Fibroblast of the aortic adventitia (primary cell): ENCODE measurements at regions not wholly inside any gene's neighbourhood (a gene's known extent, or its start where the extent isn't known, plus 50 kb on each side); places are given as distances from the start of the nearest gene placed in this dataset.
"Not testable (repeated sequence)": the region's sequence is repeated elsewhere in the genome, so short reads cannot be mapped to it uniquely, and the experiment has no call there.

ENCODE experiments used
- DNase-seq: peaks from one replicate; pipeline ENCODE4 v3.0.0-alpha.2; 2010; ENCODE audit warnings: low read depth
- H3K4me3 ChIP-seq: 2 replicates; pipeline ENCODE4 v1.5.1; 2011; ENCODE audit warnings: low read depth, mild to moderate bottlenecking, control low read depth, low read length, moderate library complexity
- CTCF ChIP-seq: IDR thresholded peaks from 2 replicates; pipeline ENCODE4 v1.5.1; 2011; ENCODE audit warnings: mild to moderate bottlenecking, low read length, control low read depth, inconsistent platforms; ENCODE audit not compliant: insufficient read depth

GRCh38 chr7:26424319-26424718 is 132.7 kb downstream of the SNX10 start:
- DNase-seq, H3K4me3 ChIP-seq: not testable (repeated sequence)

GRCh38 chr7:26425655-26426054 is 134.0 kb downstream of the SNX10 start:
- DNase-seq: no peak
- no peak overlapping the region for H3K4me3 ChIP-seq
- TF ChIP-seq CTCF: no peak

- no peak for DNase-seq
- H3K4me3 ChIP-seq: no peak overlapping the region
- TF ChIP-seq CTCF: no peak
Measured at GRCh38 chr7:26426096-26426495, 134.4 kb downstream of the SNX10 start.

GRCh38 chr7:26428571-26428970 is 136.9 kb downstream of the SNX10 start:
- H3K4me3 ChIP-seq: no peak overlapping the region
- DNase-seq: no peak
- no peak for TF ChIP-seq CTCF

- no peak overlapping the region for H3K4me3 ChIP-seq
- TF ChIP-seq CTCF: no peak
- no peak for DNase-seq
Measured at GRCh38 chr7:26429168-26429567, 137.5 kb downstream of the SNX10 start.

GRCh38 chr7:26434974-26435373 is 143.3 kb downstream of the SNX10 start:
- H3K4me3 ChIP-seq: no peak overlapping the region
- no peak for DNase-seq
- TF ChIP-seq CTCF: no peak

- TF ChIP-seq CTCF: no peak
- DNase-seq: no peak
- no peak overlapping the region for H3K4me3 ChIP-seq
Measured at GRCh38 chr7:26437003-26437532, 145.4 kb downstream of the SNX10 start.

GRCh38 chr7:26438078-26438477 is 146.4 kb downstream of the SNX10 start:
- DNase-seq: no peak
- H3K4me3 ChIP-seq: no peak overlapping the region
- TF ChIP-seq CTCF: no peak
